ENCODE measurements at regions not wholly inside any gene's neighbourhood (a gene's known extent, or its start where the extent isn't known, plus 50 kb on each side); places are given as distances from the start of the nearest gene placed in this dataset.
A peak's percentile ranks its signal among the peaks of the same experiment; 100 is the strongest.
"Not testable (repeated sequence)": the region's sequence is repeated elsewhere in the genome, so short reads cannot be mapped to it uniquely, and the experiment has no call there.

DNA sequence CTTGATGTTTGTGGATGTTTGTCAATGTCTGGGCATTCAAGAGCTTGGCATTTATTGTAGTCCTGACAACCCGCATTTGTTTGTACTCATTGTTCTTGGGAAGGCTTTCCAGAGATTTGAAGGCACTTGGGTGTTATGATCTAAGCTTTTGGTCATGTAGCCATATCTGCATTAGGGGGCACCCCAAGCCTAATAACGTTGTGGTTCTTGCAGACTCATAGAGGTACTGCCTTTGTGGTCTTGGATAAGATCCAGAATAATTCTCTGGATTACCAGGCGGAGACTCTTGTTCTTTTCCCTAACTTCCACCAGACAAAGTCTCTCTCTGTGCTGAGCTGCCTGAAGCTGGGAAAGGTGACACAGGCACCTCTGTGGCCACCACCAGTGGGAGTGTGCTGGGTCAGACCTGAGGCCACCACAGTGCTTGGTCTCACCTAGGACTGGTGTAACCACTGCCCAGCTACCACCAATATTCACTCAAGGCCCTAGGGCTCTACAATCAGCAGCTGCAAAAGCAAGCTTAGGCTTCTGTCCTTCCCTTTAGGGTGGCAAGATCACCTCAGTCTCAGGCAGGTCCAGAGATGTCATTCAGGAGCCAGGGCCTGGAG is 144.4 kb upstream of the TAS2R1 start:
- no peaks in the 10 kb centered on the region for H3K27me3 ChIP-seq (replicated peaks; ENCODE audit: control insufficient read depth, insufficient read depth, low read length)
- no peaks in the 10 kb centered on the region for H3K4me1 ChIP-seq (ENCODE audit: control insufficient read depth, insufficient read depth, low read length)
- H3K36me3 ChIP-seq (ENCODE audit: control insufficient read depth, insufficient read depth, low read length, severe bottlenecking), result no peaks in the 10 kb centered on the region
- no peak overlapping the region for H3K4me3 ChIP-seq (ENCODE audit: low read length)
- DNase-seq (ENCODE audit: low read depth), result peak; percentile 16
- H3K9me3 ChIP-seq (ENCODE audit: control insufficient read depth, low read length), result no peaks in the 10 kb centered on the region
- no peak overlapping the region for H3K9ac ChIP-seq (ENCODE audit: low read length)

DNA sequence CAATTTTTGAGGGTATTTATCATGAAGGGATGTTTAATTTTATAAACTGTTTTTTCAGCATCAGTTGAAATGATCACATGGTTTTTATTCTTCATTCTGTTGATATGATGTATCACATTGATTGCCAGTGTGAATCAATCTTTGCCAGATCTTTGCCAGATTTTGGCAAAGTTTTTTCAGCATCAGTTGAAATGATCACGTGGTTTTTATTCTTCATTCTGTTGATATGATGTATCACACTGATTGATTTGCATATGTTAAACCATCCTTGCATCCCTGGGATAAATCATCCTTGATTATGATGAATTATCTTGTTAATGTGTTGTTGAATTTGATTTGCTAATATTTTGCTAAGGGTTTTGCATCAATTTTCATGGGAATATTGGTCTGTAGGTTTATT is 140.9 kb upstream of the TAS2R1 start:
- Histone ChIP-seq H3K4me1 (ENCODE audit: control insufficient read depth, insufficient read depth, low read length) (no peaks in the 10 kb centered on the region), H3K9ac (ENCODE audit: low read length) (no peak overlapping the region), H3K27me3 (replicated peaks; ENCODE audit: control insufficient read depth, insufficient read depth, low read length) (no peaks in the 10 kb centered on the region), H3K36me3 (ENCODE audit: control insufficient read depth, insufficient read depth, low read length, severe bottlenecking) (no peaks in the 10 kb centered on the region), H3K9me3 (ENCODE audit: control insufficient read depth, low read length) (no peaks in the 10 kb centered on the region), H3K4me3 (ENCODE audit: low read length) (no peak overlapping the region)
- DNase-seq (ENCODE audit: low read depth), result no peak

DNA sequence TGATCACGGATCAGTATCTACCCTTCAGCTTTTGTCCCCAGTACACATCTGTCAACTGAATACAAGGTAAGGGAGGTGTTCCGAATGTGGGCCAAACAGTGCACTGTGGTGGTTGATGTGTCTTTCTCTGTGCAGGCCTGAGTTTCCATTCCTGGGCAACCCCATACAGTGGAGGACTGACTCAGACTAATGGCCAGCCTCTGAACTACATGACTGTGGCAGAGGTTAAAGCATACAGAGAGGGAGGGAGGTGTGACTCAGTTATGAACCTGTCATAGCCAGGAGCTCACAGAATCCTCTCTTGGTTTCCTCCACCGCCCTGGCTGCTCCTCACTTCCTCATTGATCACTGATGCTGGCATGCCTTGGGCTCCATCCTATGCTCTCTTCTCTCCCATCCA is 136.4 kb upstream of the TAS2R1 start:
- Histone ChIP-seq H3K27me3 (replicated peaks; ENCODE audit: control insufficient read depth, insufficient read depth, low read length) (no peaks in the 10 kb centered on the region), H3K9me3 (ENCODE audit: control insufficient read depth, low read length) (no peaks in the 10 kb centered on the region), H3K4me1 (ENCODE audit: control insufficient read depth, insufficient read depth, low read length) (no peaks in the 10 kb centered on the region), H3K4me3 (ENCODE audit: low read length) (no peak overlapping the region), H3K36me3 (ENCODE audit: control insufficient read depth, insufficient read depth, low read length, severe bottlenecking) (no peaks in the 10 kb centered on the region), H3K9ac (ENCODE audit: low read length) (no peak overlapping the region)
- DNase-seq (ENCODE audit: low read depth), result peak; percentile 14

DNA sequence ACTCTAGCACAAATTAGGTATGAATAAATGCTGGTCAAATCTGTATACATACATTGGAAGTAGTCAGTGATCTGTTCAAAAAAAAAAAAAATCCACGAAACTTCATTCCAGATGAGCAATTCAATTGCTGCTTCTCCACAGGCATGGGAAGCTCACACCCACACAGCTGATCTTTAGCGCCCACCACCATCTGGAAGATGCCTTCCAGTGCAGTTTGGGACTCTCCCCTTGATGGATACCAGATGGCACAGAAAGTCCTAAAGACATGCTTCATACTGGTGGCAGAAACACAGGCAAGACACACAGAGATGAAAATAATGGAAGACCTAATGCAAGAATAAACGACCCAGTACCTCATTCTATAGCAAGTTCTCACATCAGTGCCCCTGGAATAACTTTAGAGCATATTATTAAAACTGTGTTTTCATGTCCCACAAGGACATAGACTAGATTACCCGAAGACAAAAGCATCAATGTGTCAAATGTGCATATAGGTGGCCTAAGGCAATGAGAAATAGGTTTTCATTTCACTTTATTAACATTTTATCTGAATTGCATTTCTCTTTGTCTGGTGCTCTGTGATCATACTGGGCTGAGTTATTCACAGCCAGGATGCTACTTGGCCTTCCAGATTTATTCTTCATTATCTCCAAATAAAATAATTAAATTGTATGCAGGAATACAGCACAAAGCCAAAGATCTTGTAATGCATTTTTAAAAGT is 135.4 kb upstream of the TAS2R1 start:
- peak; percentile 56 for DNase-seq (ENCODE audit: low read depth)
- no peaks in the 10 kb centered on the region for H3K9me3 ChIP-seq (ENCODE audit: control insufficient read depth, low read length)
- H3K4me3 ChIP-seq (ENCODE audit: low read length), result no peak overlapping the region
- H3K27me3 ChIP-seq (replicated peaks; ENCODE audit: control insufficient read depth, insufficient read depth, low read length), result no peaks in the 10 kb centered on the region
- H3K4me1 ChIP-seq (ENCODE audit: control insufficient read depth, insufficient read depth, low read length), result no peaks in the 10 kb centered on the region
- H3K36me3 ChIP-seq (ENCODE audit: control insufficient read depth, insufficient read depth, low read length, severe bottlenecking), result no peaks in the 10 kb centered on the region
- H3K9ac ChIP-seq (ENCODE audit: low read length), result no peak overlapping the region

DNA sequence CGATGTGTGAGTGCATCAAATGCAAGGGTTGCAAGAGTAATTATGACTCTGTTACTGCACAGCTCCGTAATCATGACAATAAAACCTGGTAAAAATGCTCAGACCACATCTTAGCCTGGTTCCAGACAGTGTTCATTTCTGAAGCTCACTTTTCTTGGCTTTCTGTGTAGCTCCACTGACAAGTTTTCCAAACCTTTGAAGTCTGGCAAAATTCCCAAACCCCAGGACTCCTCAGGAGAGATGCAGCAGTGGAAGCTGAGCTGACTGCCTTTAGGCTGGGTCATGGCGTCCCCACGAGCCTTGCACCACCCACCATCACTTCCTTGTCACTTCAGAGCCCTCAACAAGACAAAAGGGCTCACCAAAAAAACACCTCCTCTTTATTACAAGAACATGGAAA is 131.6 kb upstream of the TAS2R1 start:
- no peak for DNase-seq (ENCODE audit: low read depth)
- no peaks in the 10 kb centered on the region for H3K27me3 ChIP-seq (replicated peaks; ENCODE audit: control insufficient read depth, insufficient read depth, low read length)
- no peak overlapping the region for H3K4me3 ChIP-seq (ENCODE audit: low read length)
- no peaks in the 10 kb centered on the region for H3K9me3 ChIP-seq (ENCODE audit: control insufficient read depth, low read length)
- H3K4me1 ChIP-seq (ENCODE audit: control insufficient read depth, insufficient read depth, low read length), result no peaks in the 10 kb centered on the region
- no peak overlapping the region for H3K9ac ChIP-seq (ENCODE audit: low read length)
- no peaks in the 10 kb centered on the region for H3K36me3 ChIP-seq (ENCODE audit: control insufficient read depth, insufficient read depth, low read length, severe bottlenecking)

DNA sequence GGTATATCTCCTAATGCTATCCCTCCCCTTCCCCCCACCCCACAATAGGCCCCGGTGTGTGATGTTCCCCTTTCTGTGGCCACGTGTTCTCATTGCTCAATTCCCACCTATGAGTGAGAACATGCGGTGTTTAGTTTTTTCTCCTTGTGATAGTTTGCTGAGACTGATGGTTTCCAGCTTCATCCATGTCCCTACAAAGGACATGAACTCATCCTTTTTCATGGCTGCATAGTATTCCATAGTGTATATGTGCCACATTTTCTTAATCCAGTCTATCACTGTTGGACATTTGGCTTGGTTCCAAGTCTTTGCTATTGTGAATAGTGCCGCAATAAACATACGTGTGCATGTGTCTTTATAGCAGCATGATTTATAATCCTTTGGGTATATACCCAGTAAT is 122.5 kb upstream of the TAS2R1 start:
- not testable (repeated sequence) for H3K9me3 ChIP-seq (ENCODE audit: control insufficient read depth, low read length); DNase-seq (ENCODE audit: low read depth)

DNA sequence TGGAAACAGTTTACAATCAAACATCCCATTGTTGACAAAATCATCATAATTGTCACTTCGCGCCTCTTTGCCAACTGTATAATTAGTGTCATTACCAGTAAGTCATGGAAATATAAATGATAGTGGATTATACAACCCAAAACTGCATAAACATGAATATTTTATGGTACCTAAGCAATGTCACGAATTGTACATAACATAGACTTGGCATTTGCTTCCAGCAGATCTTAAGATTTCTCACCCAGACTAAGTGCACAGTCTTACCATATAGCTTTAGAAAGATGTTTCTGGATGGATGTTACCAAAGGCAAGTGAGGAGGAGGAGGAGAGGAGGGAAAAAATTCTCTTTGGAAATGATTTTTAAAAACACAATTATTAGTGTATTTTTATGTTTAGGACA is 113.4 kb upstream of the TAS2R1 start:
- no peak overlapping the region for H3K9ac ChIP-seq (ENCODE audit: low read length)
- no peak overlapping the region for H3K4me3 ChIP-seq (ENCODE audit: low read length)
- no peaks in the 10 kb centered on the region for H3K27me3 ChIP-seq (replicated peaks; ENCODE audit: control insufficient read depth, insufficient read depth, low read length)
- no peaks in the 10 kb centered on the region for H3K36me3 ChIP-seq (ENCODE audit: control insufficient read depth, insufficient read depth, low read length, severe bottlenecking)
- no peaks in the 10 kb centered on the region for H3K4me1 ChIP-seq (ENCODE audit: control insufficient read depth, insufficient read depth, low read length)
- peaks cover 5% of the 10 kb centered on the region for H3K9me3 ChIP-seq (ENCODE audit: control insufficient read depth, low read length)
- no peak for DNase-seq (ENCODE audit: low read depth)

More for the DNA sequence above, 122.5 kb upstream of the TAS2R1 start:
- not testable (repeated sequence) for H3K4me3 ChIP-seq (ENCODE audit: low read length); H3K36me3 ChIP-seq (ENCODE audit: control insufficient read depth, insufficient read depth, low read length, severe bottlenecking); H3K27me3 ChIP-seq (replicated peaks; ENCODE audit: control insufficient read depth, insufficient read depth, low read length); H3K4me1 ChIP-seq (ENCODE audit: control insufficient read depth, insufficient read depth, low read length); H3K9ac ChIP-seq (ENCODE audit: low read length)

DNA sequence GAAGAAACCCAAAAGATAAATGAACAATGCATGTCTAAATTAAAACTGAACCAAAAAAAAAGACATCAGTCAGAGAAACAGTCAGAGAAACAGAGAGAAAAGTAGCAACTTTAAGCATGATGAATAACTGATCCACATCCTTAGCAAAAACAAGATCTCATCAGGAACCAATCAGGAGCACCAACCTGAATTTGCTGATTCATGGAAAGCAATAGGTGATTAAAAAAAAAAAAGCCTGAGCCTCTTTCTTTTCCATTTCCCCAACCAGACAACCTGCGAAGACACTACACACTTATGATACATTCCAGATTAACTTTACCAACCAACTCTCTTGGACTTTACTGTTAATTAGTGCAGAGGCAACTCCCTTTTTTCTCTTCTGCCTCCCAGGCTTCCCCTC is 112.7 kb upstream of the TAS2R1 start:
- Histone ChIP-seq H3K4me3 (ENCODE audit: low read length) (no peak overlapping the region), H3K4me1 (ENCODE audit: control insufficient read depth, insufficient read depth, low read length) (no peaks in the 10 kb centered on the region), H3K27me3 (replicated peaks; ENCODE audit: control insufficient read depth, insufficient read depth, low read length) (no peaks in the 10 kb centered on the region), H3K36me3 (ENCODE audit: control insufficient read depth, insufficient read depth, low read length, severe bottlenecking) (no peaks in the 10 kb centered on the region), H3K9ac (ENCODE audit: low read length) (no peak overlapping the region), H3K9me3 (ENCODE audit: control insufficient read depth, low read length) (peaks cover 5% of the 10 kb centered on the region)
- DNase-seq (ENCODE audit: low read depth), result no peak

DNA sequence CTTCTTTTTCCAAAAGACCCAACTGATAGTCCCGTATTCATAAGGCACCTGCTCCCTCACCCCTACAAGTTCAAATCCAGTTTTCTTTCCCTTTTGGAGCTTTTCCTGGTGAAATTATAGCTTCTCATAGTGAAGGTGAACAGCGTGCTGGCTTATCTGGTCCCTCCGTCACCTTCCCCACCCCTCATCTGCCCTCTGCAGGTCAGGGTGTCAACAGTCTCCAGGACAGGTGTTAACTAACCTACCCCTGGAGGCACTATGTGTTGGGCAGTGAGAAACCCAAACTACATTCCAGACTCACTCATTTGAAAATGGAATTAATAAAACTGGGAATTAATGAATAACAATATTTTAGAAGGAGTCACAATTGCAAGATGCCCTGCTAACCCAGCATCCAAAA is 109.0 kb upstream of the TAS2R1 start:
- no peak for DNase-seq (ENCODE audit: low read depth)
- Histone ChIP-seq H3K27me3 (replicated peaks; ENCODE audit: control insufficient read depth, insufficient read depth, low read length) (peaks cover 4% of the 10 kb centered on the region), H3K4me1 (ENCODE audit: control insufficient read depth, insufficient read depth, low read length) (no peaks in the 10 kb centered on the region), H3K4me3 (ENCODE audit: low read length) (no peak overlapping the region), H3K9ac (ENCODE audit: low read length) (no peak overlapping the region), H3K9me3 (ENCODE audit: control insufficient read depth, low read length) (no peaks in the 10 kb centered on the region), H3K36me3 (ENCODE audit: control insufficient read depth, insufficient read depth, low read length, severe bottlenecking) (no peaks in the 10 kb centered on the region)

DNA sequence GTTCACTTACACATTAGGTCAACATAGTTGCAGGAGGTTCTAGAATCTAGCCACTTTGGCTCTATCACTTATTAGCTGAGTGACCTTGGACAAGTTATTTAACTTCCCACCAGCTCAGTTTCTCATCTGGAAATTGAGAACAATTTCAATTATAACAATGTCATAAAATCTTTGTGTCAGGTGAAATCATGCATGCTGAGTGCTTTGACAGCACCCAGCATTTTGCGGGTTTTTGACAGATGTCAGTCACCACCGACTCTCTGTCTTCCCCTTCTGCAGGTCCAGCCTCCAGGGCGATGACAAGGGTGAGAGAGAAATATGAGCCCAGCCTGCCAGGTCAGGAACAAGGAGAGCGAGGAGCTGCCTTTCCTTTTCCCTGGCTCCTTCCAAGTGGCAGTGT is 107.1 kb upstream of the TAS2R1 start:
- H3K9ac ChIP-seq (ENCODE audit: low read length), result no peak overlapping the region
- H3K9me3 ChIP-seq (ENCODE audit: control insufficient read depth, low read length), result no peaks in the 10 kb centered on the region
- H3K36me3 ChIP-seq (ENCODE audit: control insufficient read depth, insufficient read depth, low read length, severe bottlenecking), result no peaks in the 10 kb centered on the region
- DNase-seq (ENCODE audit: low read depth), result no peak
- H3K4me3 ChIP-seq (ENCODE audit: low read length), result no peak overlapping the region
- H3K4me1 ChIP-seq (ENCODE audit: control insufficient read depth, insufficient read depth, low read length), result no peaks in the 10 kb centered on the region
- peaks cover 4% of the 10 kb centered on the region for H3K27me3 ChIP-seq (replicated peaks; ENCODE audit: control insufficient read depth, insufficient read depth, low read length)

DNA sequence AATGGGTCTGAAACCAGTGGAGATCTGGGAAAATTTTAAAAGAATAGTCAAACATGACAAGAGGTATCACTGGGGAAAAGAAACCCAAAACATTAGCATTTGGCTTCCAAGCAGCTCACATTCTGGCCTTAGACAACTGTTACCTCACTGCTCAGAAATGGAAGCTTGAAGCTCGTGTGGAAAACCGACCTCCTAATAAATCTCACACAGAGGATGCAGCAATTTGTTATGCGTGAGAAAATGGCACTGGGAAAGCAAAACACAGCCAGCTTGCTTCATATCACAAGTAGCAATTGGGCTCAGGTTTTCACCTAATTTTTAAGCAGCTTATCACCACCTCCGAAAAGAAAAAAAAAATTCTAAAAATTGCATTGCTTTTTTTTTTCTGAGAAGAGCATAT is 103.3 kb upstream of the TAS2R1 start:
- no peak overlapping the region for H3K4me3 ChIP-seq (ENCODE audit: low read length)
- H3K36me3 ChIP-seq (ENCODE audit: control insufficient read depth, insufficient read depth, low read length, severe bottlenecking), result no peaks in the 10 kb centered on the region
- H3K9me3 ChIP-seq (ENCODE audit: control insufficient read depth, low read length), result no peaks in the 10 kb centered on the region
- no peaks in the 10 kb centered on the region for H3K4me1 ChIP-seq (ENCODE audit: control insufficient read depth, insufficient read depth, low read length)
- H3K27me3 ChIP-seq (replicated peaks; ENCODE audit: control insufficient read depth, insufficient read depth, low read length), result peaks cover 4% of the 10 kb centered on the region
- no peak for DNase-seq (ENCODE audit: low read depth)
- H3K9ac ChIP-seq (ENCODE audit: low read length), result no peak overlapping the region

DNA sequence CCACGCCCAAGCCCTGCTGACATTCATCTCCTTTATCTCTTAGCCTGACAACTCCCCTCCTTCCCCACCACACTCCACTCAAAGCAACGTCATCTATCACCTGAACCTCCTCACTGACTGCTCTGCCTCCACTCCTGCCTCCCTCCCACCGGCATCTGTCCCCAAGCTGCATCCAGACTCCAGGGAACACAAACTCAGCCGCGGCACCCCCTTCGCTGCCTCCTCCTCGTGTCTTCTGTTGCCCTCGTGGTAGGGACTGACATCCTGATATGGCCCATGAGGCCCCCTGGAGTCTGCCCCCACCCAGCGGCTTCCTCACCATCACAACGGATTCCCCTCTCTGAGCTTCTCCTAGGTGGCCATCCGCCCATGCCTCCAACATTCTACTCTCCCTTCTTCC is 101.0 kb upstream of the TAS2R1 start:
- H3K36me3 ChIP-seq (ENCODE audit: control insufficient read depth, insufficient read depth, low read length, severe bottlenecking), result no peaks in the 10 kb centered on the region
- H3K27me3 ChIP-seq (replicated peaks; ENCODE audit: control insufficient read depth, insufficient read depth, low read length), result no peaks in the 10 kb centered on the region
- DNase-seq (ENCODE audit: low read depth), result no peak
- H3K9me3 ChIP-seq (ENCODE audit: control insufficient read depth, low read length), result no peaks in the 10 kb centered on the region
- H3K4me1 ChIP-seq (ENCODE audit: control insufficient read depth, insufficient read depth, low read length), result no peaks in the 10 kb centered on the region
- H3K9ac ChIP-seq (ENCODE audit: low read length), result no peak overlapping the region
- H3K4me3 ChIP-seq (ENCODE audit: low read length), result no peak overlapping the region
